ENCODE measurements at regions not wholly inside any gene's neighbourhood (a gene's known extent, or its start where the extent isn't known, plus 50 kb on each side); places are given as distances from the start of the nearest gene placed in this dataset.

GRCh38 chr6:134720353-134721059, 229.4 kb downstream of the ALDH8A1 start:
- H3K9me3 Mint-ChIP-seq (ENCODE audit: low read depth, unreplicated experiment) = no peaks in the 10 kb centered on the region
- TF ChIP-seq CTCF (IDR thresholded peaks at IDR 0.05; ENCODE audit: unreplicated experiment) = no peak
- H3K4me1 Mint-ChIP-seq (ENCODE audit: low read depth, unreplicated experiment) = peaks cover 9% of the 10 kb centered on the region
- intact Hi-C loops (cut with micrococcal nuclease; ENCODE audit: unreplicated experiment) = no loop called here
- H3K27ac Mint-ChIP-seq (ENCODE audit: unreplicated experiment) = no peak overlapping the region
- CTCF ChIA-PET = no interaction called here
- no peaks in the 10 kb centered on the region for H3K27me3 Mint-ChIP-seq (ENCODE audit: unreplicated experiment)
- BruUV-seq (replicated peaks) = no TSS peak
- no peak for DNase-seq
- no peak overlapping the region for H3K4me3 Mint-ChIP-seq (ENCODE audit: low read depth, unreplicated experiment)
- no peaks in the 10 kb centered on the region for H3K36me3 Mint-ChIP-seq (ENCODE audit: insufficient read depth, unreplicated experiment)

DNA sequence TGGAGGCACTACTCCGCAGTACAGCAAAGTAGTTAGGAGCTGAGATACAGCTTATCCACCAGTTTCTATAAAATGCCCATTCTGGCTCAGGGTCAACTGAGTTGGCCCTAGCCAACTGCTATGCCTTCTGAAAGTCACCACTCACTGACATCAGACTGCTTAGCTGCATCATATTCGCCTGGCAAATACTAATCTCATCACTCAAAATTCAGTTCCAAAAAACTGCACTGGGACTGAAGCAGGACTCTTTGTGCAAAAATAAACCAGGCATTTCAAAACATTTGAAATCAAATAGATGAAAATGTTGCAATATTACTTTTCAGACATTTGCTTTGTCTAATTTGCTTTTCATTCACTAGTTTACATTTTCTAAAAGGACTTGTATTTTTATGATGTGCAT, 230.0 kb downstream of the ALDH8A1 start:
- H3K27me3 Mint-ChIP-seq (ENCODE audit: unreplicated experiment) = no peaks in the 10 kb centered on the region
- intact Hi-C loops (cut with micrococcal nuclease; ENCODE audit: unreplicated experiment) = no loop called here
- no peak overlapping the region for H3K27ac Mint-ChIP-seq (ENCODE audit: unreplicated experiment)
- peaks cover 4% of the 10 kb centered on the region for H3K4me1 Mint-ChIP-seq (ENCODE audit: low read depth, unreplicated experiment)
- no peak for TF ChIP-seq CTCF (IDR thresholded peaks at IDR 0.05; ENCODE audit: unreplicated experiment)
- H3K9me3 Mint-ChIP-seq (ENCODE audit: low read depth, unreplicated experiment) = no peaks in the 10 kb centered on the region
- no peak overlapping the region for H3K4me3 Mint-ChIP-seq (ENCODE audit: low read depth, unreplicated experiment)
- no TSS peak for BruUV-seq (replicated peaks)
- CTCF ChIA-PET = no interaction called here
- no peaks in the 10 kb centered on the region for H3K36me3 Mint-ChIP-seq (ENCODE audit: insufficient read depth, unreplicated experiment)
- no peak for DNase-seq

GRCh38 chr6:134719286-134719685, 230.6 kb downstream of the ALDH8A1 start:
- no peak for DNase-seq
- Mint-ChIP-seq H3K4me3 (ENCODE audit: low read depth, unreplicated experiment) (no peak overlapping the region), H3K4me1 (ENCODE audit: low read depth, unreplicated experiment) (peaks cover 6% of the 10 kb centered on the region), H3K27ac (ENCODE audit: unreplicated experiment) (no peak overlapping the region), H3K9me3 (ENCODE audit: low read depth, unreplicated experiment) (no peaks in the 10 kb centered on the region), H3K27me3 (ENCODE audit: unreplicated experiment) (no peaks in the 10 kb centered on the region), H3K36me3 (ENCODE audit: insufficient read depth, unreplicated experiment) (peaks cover 3% of the 10 kb centered on the region)
- no TSS peak for BruUV-seq (replicated peaks)
- intact Hi-C loops (cut with micrococcal nuclease; ENCODE audit: unreplicated experiment) = no loop called here
- no peak for TF ChIP-seq CTCF (IDR thresholded peaks at IDR 0.05; ENCODE audit: unreplicated experiment)
- CTCF ChIA-PET = no interaction called here

GRCh38 chr6:134714679-134715078, 235.2 kb downstream of the ALDH8A1 start:
- peaks cover 11% of the 10 kb centered on the region for H3K4me1 Mint-ChIP-seq (ENCODE audit: low read depth, unreplicated experiment)
- no TSS peak for BruUV-seq (replicated peaks)
- CTCF ChIA-PET = no interaction called here
- peak overlapping the region; percentile 37 for H3K4me3 Mint-ChIP-seq (ENCODE audit: low read depth, unreplicated experiment)
- peak overlapping the region; percentile 16 for H3K27ac Mint-ChIP-seq (ENCODE audit: unreplicated experiment)
- H3K9me3 Mint-ChIP-seq (ENCODE audit: low read depth, unreplicated experiment) = no peaks in the 10 kb centered on the region
- DNase-seq = peak; percentile 76
- H3K36me3 Mint-ChIP-seq (ENCODE audit: insufficient read depth, unreplicated experiment) = peaks cover 5% of the 10 kb centered on the region
- intact Hi-C loops (cut with micrococcal nuclease; ENCODE audit: unreplicated experiment) = loop anchor here (5.0 kb wide), 1 partner anchor 38 kb away; no protein-coding TSS in a partner anchor
- no peaks in the 10 kb centered on the region for H3K27me3 Mint-ChIP-seq (ENCODE audit: unreplicated experiment)
- TF ChIP-seq CTCF (IDR thresholded peaks at IDR 0.05; ENCODE audit: unreplicated experiment) = no peak
